ENCODE measurements at regions not wholly inside any gene's neighbourhood (a gene's known extent, or its start where the extent isn't known, plus 50 kb on each side); places are given as distances from the start of the nearest gene placed in this dataset.

DNA sequence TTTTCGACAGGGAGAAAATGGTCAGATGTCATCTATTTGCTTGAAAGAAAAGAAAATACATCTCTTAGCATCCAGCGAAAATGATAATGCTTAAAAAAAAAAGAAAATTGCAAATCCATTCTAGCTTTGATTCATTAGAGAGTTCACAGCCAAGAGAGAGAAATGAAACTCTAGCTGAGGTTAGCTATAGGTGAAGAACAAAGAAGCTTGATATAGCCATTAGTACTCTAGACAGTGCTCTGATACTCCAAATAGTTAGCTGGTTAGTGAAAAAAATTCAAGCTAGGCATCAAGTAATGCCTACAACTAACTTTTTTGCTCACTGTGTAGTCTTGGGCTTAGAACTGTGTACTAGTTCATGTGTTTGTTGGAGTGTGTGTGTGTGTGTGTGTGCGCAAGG lies 721.6 kb upstream of the SOX9 start:
- intact Hi-C loops (cut with DNase I; ENCODE audit: low total_unique reads) = no loop called here
- WGBS, 2 donors = 25 to 58% methylated on average over 3 of the region's 3 CpGs
- H3K4me3 ChIP-seq (ENCODE audit: low read depth, poor library complexity, severe bottlenecking) = no peak overlapping the region
- TF ChIP-seq, protein P1, sequence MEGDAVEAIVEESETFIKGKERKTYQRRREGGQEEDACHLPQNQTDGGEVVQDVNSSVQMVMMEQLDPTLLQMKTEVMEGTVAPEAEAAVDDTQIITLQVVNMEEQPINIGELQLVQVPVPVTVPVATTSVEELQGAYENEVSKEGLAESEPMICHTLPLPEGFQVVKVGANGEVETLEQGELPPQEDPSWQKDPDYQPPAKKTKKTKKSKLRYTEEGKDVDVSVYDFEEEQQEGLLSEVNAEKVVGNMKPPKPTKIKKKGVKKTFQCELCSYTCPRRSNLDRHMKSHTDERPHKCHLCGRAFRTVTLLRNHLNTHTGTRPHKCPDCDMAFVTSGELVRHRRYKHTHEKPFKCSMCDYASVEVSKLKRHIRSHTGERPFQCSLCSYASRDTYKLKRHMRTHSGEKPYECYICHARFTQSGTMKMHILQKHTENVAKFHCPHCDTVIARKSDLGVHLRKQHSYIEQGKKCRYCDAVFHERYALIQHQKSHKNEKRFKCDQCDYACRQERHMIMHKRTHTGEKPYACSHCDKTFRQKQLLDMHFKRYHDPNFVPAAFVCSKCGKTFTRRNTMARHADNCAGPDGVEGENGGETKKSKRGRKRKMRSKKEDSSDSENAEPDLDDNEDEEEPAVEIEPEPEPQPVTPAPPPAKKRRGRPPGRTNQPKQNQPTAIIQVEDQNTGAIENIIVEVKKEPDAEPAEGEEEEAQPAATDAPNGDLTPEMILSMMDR (IDR thresholded peaks at IDR 0.05) = no peak
- DNase-seq (ENCODE audit: low spot score in 2 of 2) = no peak

DNA sequence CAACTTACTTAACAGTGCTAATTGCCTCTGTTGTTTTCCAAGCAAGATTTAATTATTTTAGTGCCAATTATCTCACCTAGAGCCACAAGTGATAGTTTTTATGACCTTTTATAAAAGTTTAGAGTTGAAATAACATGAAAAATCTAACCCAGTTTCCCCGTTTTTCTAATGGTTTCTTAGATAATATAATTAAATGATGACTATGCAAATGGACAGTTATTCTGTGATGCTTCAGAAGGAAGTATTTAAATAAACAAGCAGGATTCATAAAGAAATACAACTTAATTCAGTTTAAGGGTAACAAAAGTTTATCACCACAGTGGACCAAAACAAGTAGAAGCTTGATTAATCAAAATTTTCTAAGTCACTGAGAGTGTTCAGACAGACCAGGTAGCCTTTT lies 721.2 kb upstream of the SOX9 start:
- WGBS, 2 donors = 63 to 71% methylated on average over 1 of the region's 1 CpG
- no peak for DNase-seq (ENCODE audit: low spot score in 2 of 2)
- intact Hi-C loops (cut with DNase I; ENCODE audit: low total_unique reads) = no loop called here
- TF ChIP-seq, protein P1 (IDR thresholded peaks at IDR 0.05) = no peak
- no peak for TF ChIP-seq POLR2A (IDR thresholded peaks at IDR 0.05)
- no peak overlapping the region for H3K4me3 ChIP-seq (ENCODE audit: low read depth, poor library complexity, severe bottlenecking)

DNA sequence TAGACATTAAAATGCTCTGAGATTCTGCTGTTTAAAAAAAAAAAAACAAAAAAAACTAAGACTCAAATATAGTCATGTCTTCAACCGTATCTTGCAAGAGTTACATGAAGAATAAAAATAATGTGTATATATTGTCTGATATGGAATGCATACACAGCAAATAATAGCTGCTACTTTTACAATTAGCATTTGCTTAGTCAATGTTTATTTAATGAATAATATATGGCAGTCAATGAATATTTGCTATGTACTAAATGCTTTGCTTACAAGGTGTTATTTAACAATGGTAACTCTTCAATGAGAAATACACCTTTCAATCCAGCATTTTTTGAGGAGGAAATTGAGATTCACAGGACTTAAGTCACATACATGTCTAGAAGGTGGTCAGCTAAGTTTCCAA lies 718.8 kb upstream of the SOX9 start:
- intact Hi-C loops (cut with DNase I; ENCODE audit: low total_unique reads) = no loop called here
- WGBS, 2 donors = 72 to 92% methylated on average over 1 of the region's 1 CpG
- no peak for TF ChIP-seq POLR2A (IDR thresholded peaks at IDR 0.05)
- TF ChIP-seq, protein P1 (IDR thresholded peaks at IDR 0.05) = no peak
- DNase-seq (ENCODE audit: low spot score in 2 of 2) = no peak
- no peak overlapping the region for H3K4me3 ChIP-seq (ENCODE audit: low read depth, poor library complexity, severe bottlenecking)

DNA sequence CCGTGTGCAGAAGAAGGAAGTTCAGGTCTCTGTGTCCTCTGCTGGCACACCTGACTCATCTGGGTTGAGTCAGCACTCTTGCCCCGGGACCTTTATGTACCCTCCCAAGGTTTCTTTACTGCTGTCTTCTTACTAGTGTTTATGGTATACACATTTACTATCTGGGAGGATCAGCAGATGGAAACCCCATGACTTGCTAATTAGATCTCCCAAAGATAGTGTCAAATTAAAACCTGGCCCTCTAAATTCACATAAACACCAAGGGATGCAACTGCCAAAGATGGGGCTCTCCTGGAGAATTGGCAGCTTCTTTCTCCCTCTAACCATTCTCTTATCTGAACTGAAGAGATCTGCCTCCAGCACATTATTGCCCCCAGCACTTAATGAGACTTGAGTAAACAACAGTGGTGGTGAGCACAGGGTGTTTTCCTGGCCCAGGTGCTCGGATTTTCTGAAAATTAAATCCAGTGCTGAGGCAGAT lies 718.1 kb upstream of the SOX9 start:
- DNase-seq (ENCODE audit: low spot score in 2 of 2) = peak in 1 of 2 donors; percentile 41
- H3K4me3 ChIP-seq (ENCODE audit: low read depth, poor library complexity, severe bottlenecking) = no peak overlapping the region
- TF ChIP-seq, protein P1 (IDR thresholded peaks at IDR 0.05) = no peak
- TF ChIP-seq POLR2A (IDR thresholded peaks at IDR 0.05) = no peak
- intact Hi-C loops (cut with DNase I; ENCODE audit: low total_unique reads) = no loop called here
- WGBS, 2 donors = 40 to 46% methylated on average over 3 of the region's 3 CpGs

DNA sequence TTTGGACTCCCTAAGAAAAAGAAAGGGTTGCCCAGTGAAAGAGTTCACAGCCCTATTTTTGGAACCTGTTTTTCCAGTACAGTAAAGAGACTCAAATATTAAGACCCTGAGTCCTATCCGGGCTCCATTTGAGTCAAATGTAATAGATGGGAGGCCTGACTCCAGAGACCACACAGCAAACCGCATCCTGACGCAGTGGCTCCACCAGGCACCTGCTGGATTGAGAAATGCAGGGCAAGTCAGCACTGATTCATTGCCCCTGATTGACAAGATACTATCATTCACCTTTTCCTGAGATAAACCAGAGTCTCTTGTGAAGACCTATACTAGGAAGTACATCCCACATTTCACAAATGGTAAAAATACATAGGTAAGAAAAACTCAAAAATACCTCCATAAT lies 715.7 kb upstream of the SOX9 start:
- TF ChIP-seq POLR2A (IDR thresholded peaks at IDR 0.05) = no peak
- TF ChIP-seq, protein P1 (IDR thresholded peaks at IDR 0.05) = no peak
- no peak overlapping the region for H3K4me3 ChIP-seq (ENCODE audit: low read depth, poor library complexity, severe bottlenecking)
- no peak for DNase-seq (ENCODE audit: low spot score in 2 of 2)
- WGBS, 2 donors = 49 to 62% methylated on average over 3 of the region's 3 CpGs
- intact Hi-C loops (cut with DNase I; ENCODE audit: low total_unique reads) = no loop called here

DNA sequence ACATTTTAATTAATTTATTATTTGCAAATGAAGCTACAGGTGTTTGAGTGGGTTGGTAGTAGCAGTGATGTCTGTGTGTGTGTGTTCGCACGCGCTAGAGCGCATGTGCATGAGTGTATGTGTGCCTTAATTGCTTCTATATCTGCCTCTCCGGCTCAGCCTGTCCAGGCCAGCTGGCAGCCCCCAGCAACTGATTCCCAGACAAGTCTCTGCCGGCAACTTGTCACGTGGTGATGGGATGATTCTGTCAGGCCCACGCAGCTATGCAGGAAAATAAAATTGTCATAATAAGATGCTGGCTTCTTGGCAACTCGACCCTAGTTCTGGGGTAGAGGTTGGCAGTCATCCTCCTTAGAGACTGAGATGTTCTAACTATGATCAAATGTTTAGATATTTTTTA lies 712.8 kb upstream of the SOX9 start:
- intact Hi-C loops (cut with DNase I; ENCODE audit: low total_unique reads) = no loop called here
- no peak for DNase-seq (ENCODE audit: low spot score in 2 of 2)
- TF ChIP-seq, protein P1 (IDR thresholded peaks at IDR 0.05) = no peak
- TF ChIP-seq POLR2A (IDR thresholded peaks at IDR 0.05) = no peak
- WGBS, 2 donors = 36 to 62% methylated on average over 9 of the region's 9 CpGs
- H3K4me3 ChIP-seq (ENCODE audit: low read depth, poor library complexity, severe bottlenecking) = no peak overlapping the region
